ENCODE measurements at regions not wholly inside any gene's neighbourhood (a gene's known extent, or its start where the extent isn't known, plus 50 kb on each side); places are given as distances from the start of the nearest gene placed in this dataset.

DNA sequence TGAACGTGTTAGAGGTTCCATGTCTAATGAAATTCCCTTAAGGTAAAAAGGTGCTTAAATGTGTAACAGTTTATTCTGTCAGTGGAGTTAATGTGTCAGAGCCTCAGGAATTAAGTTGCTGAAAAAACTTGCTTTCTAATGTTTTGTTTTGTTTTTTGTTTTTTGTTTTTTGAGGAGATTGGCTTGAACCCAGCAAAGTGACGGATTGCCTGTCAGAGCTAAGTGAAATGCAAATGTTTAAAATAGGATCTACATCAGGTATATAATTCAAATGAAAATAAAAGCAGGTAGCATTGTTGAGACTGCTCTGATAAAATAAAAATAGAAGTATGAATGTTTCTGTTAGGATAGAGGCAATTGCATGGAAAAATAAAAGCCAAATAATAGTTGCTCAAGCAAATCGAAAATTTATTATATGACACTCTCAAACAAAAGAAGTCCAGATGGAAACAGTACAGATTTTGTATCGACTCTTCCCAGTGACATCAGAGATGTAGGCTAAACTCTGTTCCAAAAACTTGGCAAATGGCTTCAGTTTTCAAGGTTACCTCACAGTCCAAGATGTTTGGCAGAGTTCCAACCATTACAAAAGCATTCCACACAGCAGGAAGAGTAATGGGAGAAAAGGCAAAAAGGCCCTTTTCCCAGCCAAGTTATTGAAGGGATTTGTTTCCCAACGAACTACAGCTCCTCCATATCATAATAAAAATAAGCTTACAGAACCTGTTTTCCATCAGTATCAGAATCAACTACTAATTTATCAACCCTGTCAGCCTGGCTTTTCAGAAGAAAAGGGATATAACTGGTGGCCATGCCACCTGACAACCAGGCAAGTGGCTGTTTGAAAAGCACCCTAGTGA, 291.0 kb downstream of the TBL1XR1 start:
- no peak overlapping the region for H2BK120ac ChIP-seq (ENCODE audit: low read depth, low read length, poor library complexity, severe bottlenecking)
- Mint-ChIP-seq H3K27me3 (ENCODE audit: low read depth) (no peaks in the 10 kb centered on the region), H3K36me3 (ENCODE audit: insufficient read depth in 1 of 3, low read depth in 3 of 3) (peaks cover 0 to 4% (median 0%) of the 10 kb centered on the region in 3 experiments; a peak in 1 of 7 replicates), H3K27ac (peak overlapping the region in 2 of 3 experiments; percentile 24 to 60; a peak in 2 of 7 replicates), H3K4me3 (no peak overlapping the region), H3K4me1 (peaks cover 11 to 13% of the 10 kb centered on the region in 2 experiments), H3K9me3 (no peaks in the 10 kb centered on the region; a peak in 2 of 5 replicates)
- H3K23me2 ChIP-seq (ENCODE audit: insufficient read length, low read depth, low read length, poor library complexity, severe bottlenecking): no peaks in the 10 kb centered on the region
- H2BK15ac ChIP-seq (ENCODE audit: low read depth, low read length): no peak overlapping the region
- H3K79me1 ChIP-seq (ENCODE audit: insufficient read depth, low read depth, low read length, poor library complexity, severe bottlenecking): no peaks in the 10 kb centered on the region
- H2AFZ ChIP-seq (ENCODE audit: low read length): no peak overlapping the region
- no peaks in the 10 kb centered on the region; the same call in 1 of the 2 replicates for H3K27me3 ChIP-seq (ENCODE audit: insufficient read depth, low read length)
- no peak overlapping the region for H3K27ac ChIP-seq (ENCODE audit: insufficient read length, low read depth, low read length)
- no peak overlapping the region for H3K9ac ChIP-seq (ENCODE audit: extremely low read depth, insufficient read length, low read length)
- H3K9me3 ChIP-seq (ENCODE audit: control insufficient read depth, low read depth, low read length): no peaks in the 10 kb centered on the region
- no peak overlapping the region for H2BK20ac ChIP-seq (ENCODE audit: low read depth, low read length, poor library complexity, severe bottlenecking)
- H4K20me1 ChIP-seq (ENCODE audit: control insufficient read depth, insufficient read depth, insufficient read length): no peaks in the 10 kb centered on the region
- H3K4me2 ChIP-seq (ENCODE audit: insufficient read depth, insufficient read length, low read length): no peak overlapping the region
- TF ChIP-seq, protein P1, sequence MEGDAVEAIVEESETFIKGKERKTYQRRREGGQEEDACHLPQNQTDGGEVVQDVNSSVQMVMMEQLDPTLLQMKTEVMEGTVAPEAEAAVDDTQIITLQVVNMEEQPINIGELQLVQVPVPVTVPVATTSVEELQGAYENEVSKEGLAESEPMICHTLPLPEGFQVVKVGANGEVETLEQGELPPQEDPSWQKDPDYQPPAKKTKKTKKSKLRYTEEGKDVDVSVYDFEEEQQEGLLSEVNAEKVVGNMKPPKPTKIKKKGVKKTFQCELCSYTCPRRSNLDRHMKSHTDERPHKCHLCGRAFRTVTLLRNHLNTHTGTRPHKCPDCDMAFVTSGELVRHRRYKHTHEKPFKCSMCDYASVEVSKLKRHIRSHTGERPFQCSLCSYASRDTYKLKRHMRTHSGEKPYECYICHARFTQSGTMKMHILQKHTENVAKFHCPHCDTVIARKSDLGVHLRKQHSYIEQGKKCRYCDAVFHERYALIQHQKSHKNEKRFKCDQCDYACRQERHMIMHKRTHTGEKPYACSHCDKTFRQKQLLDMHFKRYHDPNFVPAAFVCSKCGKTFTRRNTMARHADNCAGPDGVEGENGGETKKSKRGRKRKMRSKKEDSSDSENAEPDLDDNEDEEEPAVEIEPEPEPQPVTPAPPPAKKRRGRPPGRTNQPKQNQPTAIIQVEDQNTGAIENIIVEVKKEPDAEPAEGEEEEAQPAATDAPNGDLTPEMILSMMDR (conservative IDR thresholded peaks at IDR 0.05): no peak
- H4K5ac ChIP-seq (ENCODE audit: insufficient read length, low read depth, low read length): no peak overlapping the region
- H3K14ac ChIP-seq (ENCODE audit: insufficient read depth, low read length): no peak overlapping the region
- WGBS (ENCODE audit: extremely low coverage, insufficient read length, low lambda C conversion rate): no CpG with 5 or more reads among the region's 5 CpGs
- H3T11ph ChIP-seq (ENCODE audit: low read length): no peak overlapping the region
- H3K4ac ChIP-seq (ENCODE audit: low read depth, low read length): no peak overlapping the region
- H2BK5ac ChIP-seq (ENCODE audit: insufficient read length, low read length): no peak overlapping the region
- H2AK5ac ChIP-seq (ENCODE audit: insufficient read length, low read length): no peak overlapping the region
- H4K91ac ChIP-seq (ENCODE audit: insufficient read length, low read depth, low read length): no peak overlapping the region
- H3K23ac ChIP-seq (ENCODE audit: insufficient read length, low read depth, low read length): no peak overlapping the region
- H2BK12ac ChIP-seq (ENCODE audit: insufficient read length, low read depth, low read length): no peak overlapping the region
- no peak overlapping the region for H4K8ac ChIP-seq (replicated peaks; ENCODE audit: insufficient read length, low read depth, low read length)
- H3K56ac ChIP-seq (ENCODE audit: insufficient read length, low read depth, low read length): no peak overlapping the region
- H3K18ac ChIP-seq (ENCODE audit: insufficient read length, low read depth, low read length): no peak overlapping the region
- no peaks in the 10 kb centered on the region for H3K79me2 ChIP-seq (ENCODE audit: insufficient read depth, low read length)
- no peaks in the 10 kb centered on the region for H3K4me1 ChIP-seq (ENCODE audit: insufficient read depth, low read length)
- DNase-seq: no peak

Data from H9 (cell line).